Ascending aorta (tissue), 2 donors: ENCODE measurements at regions not wholly inside any gene's neighbourhood (a gene's known extent, or its start where the extent isn't known, plus 50 kb on each side); places are given as distances from the start of the nearest gene placed in this dataset.

Experiments used
- DNase-seq, 2 donors: peaks; one replicate each; pipeline ENCODE4 v3.0.0-alpha.2; 2019; ENCODE audit warnings: low spot score in 2 of 2
- H3K27ac ChIP-seq, 2 donors: fragments of 200-600 bp; sonication (generic); one replicate each; pipeline ENCODE4 v1.5.1; 2016 to 2017; ENCODE audit warnings: mild to moderate bottlenecking in 1 of 2
- H3K27me3 ChIP-seq: fragments of 200-600 bp; sonication (generic); one replicate; pipeline ENCODE4 v1.5.1; 2017
- H3K36me3 ChIP-seq, 2 donors: fragments of 200-600 bp; sonication (generic); one replicate each; pipeline ENCODE4 v1.5.1; 2016
- H3K4me1 ChIP-seq, 2 donors: fragments of 200-600 bp; sonication (generic); one replicate each; pipeline ENCODE4 v1.5.1; 2016 to 2017; ENCODE audit warnings: mild to moderate bottlenecking in 1 of 2
- H3K4me3 ChIP-seq, 2 donors: fragments of 200-600 bp; sonication (generic); one replicate each; pipeline ENCODE4 v1.5.1; 2016 to 2017; ENCODE audit warnings: mild to moderate bottlenecking in 1 of 2
- H3K9me3 ChIP-seq, 2 donors: fragments of 200-600 bp; sonication (generic); one replicate each; pipeline ENCODE4 v1.5.1; 2016
- intact Hi-C: fragments of 100-400 bp; cut with DNase I; formaldehyde crosslinking; loops from one replicate; pipeline ENCODE4 v1.15.1; 2023
- TF ChIP-seq, protein P1 (sequence below), 3 experiments: fragments of 200-600 bp in 2 of 3; fragments of 450-650 bp in 1 of 3; sonication (generic) in 2 of 3; IDR thresholded peaks; one replicate each; pipeline ENCODE4 v1.5.1; 2016 to 2019; ENCODE audit warnings: antibody characterized with exemption in 3 of 3, mild to moderate bottlenecking in 1 of 3, moderate library complexity in 1 of 3

DNA sequence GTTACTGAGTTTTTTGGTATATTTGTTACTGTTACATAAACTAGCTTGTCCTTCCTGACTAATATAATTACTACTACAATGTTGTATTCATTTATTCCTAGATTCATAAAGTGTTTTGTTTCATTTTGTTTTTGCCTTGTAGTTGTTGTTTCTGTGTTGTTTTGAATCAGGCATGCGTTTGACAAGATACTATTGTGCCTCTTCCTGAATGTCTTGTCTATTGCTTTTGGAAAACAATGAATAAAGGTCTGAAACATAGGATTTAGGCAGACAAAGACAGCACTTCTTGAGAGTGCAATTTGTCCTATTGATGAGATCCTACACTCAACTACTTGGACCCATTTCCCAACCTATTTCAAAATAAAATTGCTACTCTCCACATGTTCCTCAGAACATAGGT is 630.4 kb upstream of the BOD1L1 start:
- H3K4me3 ChIP-seq = no peak overlapping the region

DNA sequence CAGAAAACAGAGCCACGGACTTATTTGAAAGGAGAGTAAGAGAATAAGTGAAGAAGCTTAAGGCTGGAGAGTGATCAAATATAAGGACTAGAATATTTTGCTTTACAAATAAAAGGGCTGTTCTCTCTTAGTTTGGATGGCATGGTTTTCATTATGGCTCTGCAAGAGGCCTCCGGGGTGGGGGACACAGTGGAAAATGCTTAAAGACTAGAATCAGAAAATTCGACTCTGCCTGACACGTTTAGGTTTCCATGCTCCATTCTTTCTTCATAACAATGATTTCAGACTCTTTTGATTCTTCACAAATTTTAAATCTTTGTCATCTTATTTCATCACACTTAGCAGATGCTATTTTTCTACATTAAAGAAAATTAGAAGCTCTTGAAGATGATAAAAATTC is 632.4 kb upstream of the BOD1L1 start:
- intact Hi-C loops = no loop called here
- DNase-seq = no peak
- Histone ChIP-seq H3K4me1 (no peaks in the 10 kb centered on the region), H3K36me3 (no peaks in the 10 kb centered on the region), H3K4me3 (no peak overlapping the region), H3K27ac (no peak overlapping the region), H3K27me3 (no peaks in the 10 kb centered on the region), H3K9me3 (no peaks in the 10 kb centered on the region)
- TF ChIP-seq, protein P1, sequence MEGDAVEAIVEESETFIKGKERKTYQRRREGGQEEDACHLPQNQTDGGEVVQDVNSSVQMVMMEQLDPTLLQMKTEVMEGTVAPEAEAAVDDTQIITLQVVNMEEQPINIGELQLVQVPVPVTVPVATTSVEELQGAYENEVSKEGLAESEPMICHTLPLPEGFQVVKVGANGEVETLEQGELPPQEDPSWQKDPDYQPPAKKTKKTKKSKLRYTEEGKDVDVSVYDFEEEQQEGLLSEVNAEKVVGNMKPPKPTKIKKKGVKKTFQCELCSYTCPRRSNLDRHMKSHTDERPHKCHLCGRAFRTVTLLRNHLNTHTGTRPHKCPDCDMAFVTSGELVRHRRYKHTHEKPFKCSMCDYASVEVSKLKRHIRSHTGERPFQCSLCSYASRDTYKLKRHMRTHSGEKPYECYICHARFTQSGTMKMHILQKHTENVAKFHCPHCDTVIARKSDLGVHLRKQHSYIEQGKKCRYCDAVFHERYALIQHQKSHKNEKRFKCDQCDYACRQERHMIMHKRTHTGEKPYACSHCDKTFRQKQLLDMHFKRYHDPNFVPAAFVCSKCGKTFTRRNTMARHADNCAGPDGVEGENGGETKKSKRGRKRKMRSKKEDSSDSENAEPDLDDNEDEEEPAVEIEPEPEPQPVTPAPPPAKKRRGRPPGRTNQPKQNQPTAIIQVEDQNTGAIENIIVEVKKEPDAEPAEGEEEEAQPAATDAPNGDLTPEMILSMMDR (IDR thresholded peaks at IDR 0.05) = no peak

More for the DNA sequence above, 630.4 kb upstream of the BOD1L1 start:
- no peaks in the 10 kb centered on the region for H3K9me3 ChIP-seq
- H3K27ac ChIP-seq = no peak overlapping the region
- no peaks in the 10 kb centered on the region for H3K4me1 ChIP-seq
- no peaks in the 10 kb centered on the region for H3K27me3 ChIP-seq
- H3K36me3 ChIP-seq = no peaks in the 10 kb centered on the region
- TF ChIP-seq, protein P1 (IDR thresholded peaks at IDR 0.05) = no peak
- intact Hi-C loops = no loop called here
- no peak for DNase-seq

DNA sequence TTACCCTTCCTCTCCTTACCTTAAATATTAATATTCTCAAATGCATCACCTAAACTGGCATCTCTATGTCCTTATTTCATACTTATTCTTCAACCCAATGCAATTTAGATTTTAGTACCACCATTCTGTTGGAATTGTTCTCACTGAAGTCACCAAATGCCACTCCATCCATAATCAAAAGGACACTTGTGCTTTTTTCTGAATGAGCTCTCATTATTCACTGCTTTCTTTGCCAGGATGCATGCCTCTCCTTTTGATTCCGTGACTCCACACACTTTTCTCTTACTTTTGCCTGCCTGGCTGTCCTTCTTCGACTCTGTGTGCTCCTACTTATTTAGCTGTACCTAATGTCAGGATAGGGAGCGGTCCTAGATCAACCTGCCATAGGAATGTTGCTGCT is 633.1 kb upstream of the BOD1L1 start:
- no peaks in the 10 kb centered on the region for H3K9me3 ChIP-seq
- no peak overlapping the region for H3K4me3 ChIP-seq
- no peaks in the 10 kb centered on the region for H3K4me1 ChIP-seq
- H3K36me3 ChIP-seq = no peaks in the 10 kb centered on the region
- intact Hi-C loops = no loop called here
- H3K27me3 ChIP-seq = no peaks in the 10 kb centered on the region
- no peak for DNase-seq
- TF ChIP-seq, protein P1 (IDR thresholded peaks at IDR 0.05) = no peak
- no peak overlapping the region for H3K27ac ChIP-seq

DNA sequence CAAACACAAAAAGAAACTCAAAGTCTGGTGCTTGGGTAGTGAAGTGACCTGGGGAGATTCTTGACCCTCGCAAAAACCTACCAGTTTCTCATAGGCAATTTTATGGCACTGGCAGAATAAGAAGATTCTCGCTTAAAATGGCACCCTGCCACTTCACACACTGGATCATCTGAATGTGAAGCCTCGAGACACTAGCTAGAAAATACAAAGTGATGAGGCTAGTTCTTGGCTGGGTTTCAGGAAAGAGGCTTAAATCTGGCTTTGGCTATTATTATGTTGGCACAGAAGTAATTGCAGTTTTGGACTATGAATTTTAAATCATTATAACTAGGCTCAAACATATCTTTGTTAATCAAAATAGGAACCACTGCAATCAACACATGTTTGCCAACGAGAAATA is 634.7 kb upstream of the BOD1L1 start:
- H3K9me3 ChIP-seq = no peaks in the 10 kb centered on the region
- H3K4me3 ChIP-seq = no peak overlapping the region
- TF ChIP-seq, protein P1 (IDR thresholded peaks at IDR 0.05) = no peak
- H3K27ac ChIP-seq = no peak overlapping the region
- H3K27me3 ChIP-seq = no peaks in the 10 kb centered on the region
- no peak for DNase-seq
- no peaks in the 10 kb centered on the region for H3K4me1 ChIP-seq
- intact Hi-C loops = no loop called here
- H3K36me3 ChIP-seq = no peaks in the 10 kb centered on the region

DNA sequence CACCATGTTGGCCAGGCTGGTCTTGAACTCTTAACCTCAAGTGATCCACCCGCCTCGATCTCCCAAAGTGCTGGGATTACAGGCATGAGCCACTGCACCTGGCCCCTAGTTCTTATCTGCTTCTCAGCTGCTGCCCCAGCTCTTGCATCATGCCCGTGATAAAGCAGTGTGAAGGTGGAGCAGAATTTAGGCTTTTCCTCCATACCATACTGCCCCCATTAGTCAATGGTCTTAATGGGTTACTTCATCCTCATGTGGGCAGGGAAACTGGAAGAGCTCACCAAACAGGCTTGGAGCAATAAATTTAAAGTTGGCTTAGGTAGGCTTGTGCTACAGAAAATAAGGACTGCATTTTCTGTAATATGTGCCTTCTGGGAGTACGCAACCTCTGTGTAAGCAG is 636.9 kb upstream of the BOD1L1 start:
- Histone ChIP-seq H3K27me3 (no peaks in the 10 kb centered on the region), H3K36me3 (no peaks in the 10 kb centered on the region), H3K4me3 (no peak overlapping the region), H3K4me1 (no peaks in the 10 kb centered on the region), H3K9me3 (no peaks in the 10 kb centered on the region), H3K27ac (no peak overlapping the region)
- no peak for DNase-seq
- intact Hi-C loops = no loop called here
- TF ChIP-seq, protein P1 (IDR thresholded peaks at IDR 0.05) = no peak

DNA sequence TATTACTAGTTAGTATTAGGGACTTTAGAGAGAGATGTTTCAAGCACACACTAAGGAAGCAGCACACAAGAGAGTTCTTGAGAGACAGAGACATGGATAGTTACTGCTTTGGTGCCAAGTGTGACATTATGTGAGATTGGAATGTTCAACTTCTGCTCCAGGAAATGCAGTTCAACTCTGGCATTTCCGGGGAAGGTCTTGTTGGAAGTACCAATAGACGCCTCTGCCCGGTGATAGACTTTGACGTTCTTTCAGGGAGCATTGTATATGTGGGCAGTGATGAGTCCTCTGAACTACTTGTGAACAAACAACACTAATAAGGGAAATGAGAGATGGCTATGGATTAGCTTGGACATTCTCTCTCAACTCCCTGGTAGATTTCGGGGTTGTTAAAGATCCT is 638.1 kb upstream of the BOD1L1 start:
- Histone ChIP-seq H3K4me1 (no peaks in the 10 kb centered on the region), H3K9me3 (no peaks in the 10 kb centered on the region), H3K4me3 (no peak overlapping the region), H3K27ac (no peak overlapping the region), H3K27me3 (no peaks in the 10 kb centered on the region), H3K36me3 (no peaks in the 10 kb centered on the region)
- intact Hi-C loops = no loop called here
- TF ChIP-seq, protein P1 (IDR thresholded peaks at IDR 0.05) = no peak
- no peak for DNase-seq
